HUES64 (cell line): ENCODE measurements at regions not wholly inside any gene's neighbourhood (a gene's known extent, or its start where the extent isn't known, plus 50 kb on each side); places are given as distances from the start of the nearest gene placed in this dataset.

Experiments
- H3K27ac ChIP-seq: 2 replicates; pipeline ENCODE4 v1.7.0; 2013; ENCODE audit warnings: low read depth, low read length, inconsistent platforms
- H3K27me3 ChIP-seq: 2 replicates; pipeline ENCODE4 v1.6.1; 2013; ENCODE audit warnings: mild to moderate bottlenecking, low read length; ENCODE audit not compliant: insufficient read depth
- H3K36me3 ChIP-seq: 2 replicates; pipeline ENCODE4 v1.6.1; 2013; ENCODE audit warnings: mild to moderate bottlenecking, low read length; ENCODE audit not compliant: insufficient read depth
- H3K4me1 ChIP-seq: 2 replicates; pipeline ENCODE4 v1.6.1; 2013; ENCODE audit warnings: mild to moderate bottlenecking, low read length, moderate library complexity; ENCODE audit not compliant: insufficient read depth
- H3K4me3 ChIP-seq: 2 replicates; pipeline ENCODE4 v1.5.1; 2013; ENCODE audit warnings: mild to moderate bottlenecking, low read length, moderate library complexity
- H3K9ac ChIP-seq: 2 replicates; pipeline ENCODE4 v1.6.1; 2013; ENCODE audit warnings: mild to moderate bottlenecking, low read depth, low read length
- H3K9me3 ChIP-seq: 2 replicates; pipeline ENCODE4 v1.6.1; 2013; ENCODE audit warnings: low read depth, low read length; ENCODE audit not compliant: insufficient read depth
- WGBS: fragments of 150-250, 120-280 bp; methylation state at CpG from one replicate; pipeline ENCODE4 v1.1.7; 2013; ENCODE audit warnings: missing lambda C conversion rate; 5-methylcytosine and 5-hydroxymethylcytosine counted together

DNA sequence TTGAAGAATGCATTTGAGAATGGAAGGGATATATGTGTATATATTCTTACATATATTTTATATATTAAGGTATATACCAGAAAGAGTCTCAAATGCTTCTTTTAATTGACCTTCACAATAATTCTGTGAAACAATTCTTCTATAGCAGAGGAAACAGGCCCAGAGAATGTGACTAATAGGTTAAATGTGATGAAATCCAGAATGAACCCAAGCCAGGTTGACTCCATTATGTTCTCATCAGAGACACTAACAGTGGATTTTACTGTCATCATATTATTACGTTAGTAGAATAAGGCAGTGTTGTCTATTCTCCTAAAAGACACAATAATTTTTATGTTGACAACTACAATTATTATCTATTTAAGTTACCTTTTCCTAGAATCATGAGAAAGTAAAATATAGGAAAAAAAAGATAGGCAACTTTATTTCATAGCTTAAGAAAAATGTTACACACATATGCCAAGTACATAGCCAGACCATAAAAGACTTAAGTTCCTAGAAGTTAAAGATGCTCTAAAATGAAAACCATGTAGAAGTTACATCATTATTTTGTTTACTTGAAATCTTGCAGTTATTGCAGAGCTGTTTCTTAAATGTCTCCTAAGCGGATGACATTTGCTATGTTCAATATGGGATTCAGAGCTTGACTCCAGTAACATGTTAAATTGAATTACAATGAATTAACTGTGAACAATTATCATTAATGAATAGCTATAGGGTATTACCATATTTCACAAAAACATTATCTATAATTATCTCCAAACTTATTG, 56.2 kb upstream of the ANKRD50 start:
- H3K27ac ChIP-seq = no peak overlapping the region
- H3K36me3 ChIP-seq = no peaks in the 10 kb centered on the region
- no peaks in the 10 kb centered on the region for H3K27me3 ChIP-seq
- no peak overlapping the region for H3K9ac ChIP-seq
- H3K4me3 ChIP-seq = no peak overlapping the region
- WGBS = 100% methylated on average over 1 of the region's 2 CpGs
- H3K4me1 ChIP-seq = no peaks in the 10 kb centered on the region
- H3K9me3 ChIP-seq = no peaks in the 10 kb centered on the region

DNA sequence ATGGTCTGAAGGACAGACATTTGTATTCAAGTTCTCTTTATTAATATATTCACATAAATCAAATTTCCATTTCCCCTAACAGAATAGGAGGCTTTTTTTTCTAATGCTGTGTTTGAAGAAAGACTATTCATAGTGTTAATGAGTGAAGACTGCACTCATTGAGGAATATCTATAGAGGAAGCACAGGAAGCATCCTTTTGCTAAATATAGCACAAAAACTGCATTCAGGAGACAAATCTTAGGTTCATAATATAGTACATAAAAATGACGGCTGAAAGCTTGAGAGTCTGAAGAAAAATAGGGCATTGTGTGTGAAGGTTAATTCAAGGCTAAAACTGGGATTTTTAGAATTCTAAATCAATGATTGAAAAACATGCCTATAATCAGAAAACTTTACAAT, 50.4 kb upstream of the ANKRD50 start:
- 100% methylated on average over 1 of the region's 1 CpG for WGBS
- Histone ChIP-seq H3K36me3 (no peaks in the 10 kb centered on the region), H3K4me1 (no peaks in the 10 kb centered on the region), H3K4me3 (no peak overlapping the region), H3K9me3 (no peaks in the 10 kb centered on the region), H3K9ac (no peak overlapping the region), H3K27ac (no peak overlapping the region), H3K27me3 (no peaks in the 10 kb centered on the region)
